HEK293 (cell line): ENCODE measurements at regions not wholly inside any gene's neighbourhood (a gene's known extent, or its start where the extent isn't known, plus 50 kb on each side); places are given as distances from the start of the nearest gene placed in this dataset.

ENCODE experiments used
- CTCF ChIA-PET: fragments of 350-600 bp; formaldehyde crosslinking; extraction: SDS; loops from one replicate; lab custom pipeline; 2021; ENCODE audit warnings: antibody characterized with exemption; lab: Yijun Ruan, JAX
- POLR2A ChIA-PET: fragments of 300-600 bp; formaldehyde crosslinking; extraction: SDS; loops from one replicate; lab custom pipeline; 2020; ENCODE audit warnings: antibody characterized with exemption, inconsistent platforms; lab: Yijun Ruan, JAX
- H3K27ac ChIP-seq: fragments of 200-500 bp; sonication (Bioruptor generic); 2 replicates; pipeline ENCODE4 v1.5.1; 2014; ENCODE audit warnings: low read depth, low read length, control low read depth, inconsistent platforms; ENCODE audit errors: extremely low read depth
- H3K36me3 ChIP-seq, 2 experiments: fragments of 200-500 bp in 1 of 2; sonication (Bioruptor generic) in 1 of 2; 1 replicate in 1 of 2; 2 replicates in 1 of 2; pipeline ENCODE4 v1.5.1; 2014 to 2017; ENCODE audit warnings: inconsistent platforms in 2 of 2, low read length in 2 of 2; ENCODE audit not compliant: control insufficient read depth in 2 of 2, insufficient read depth in 1 of 2
- H3K4me1 ChIP-seq: fragments of 200-500 bp; sonication (Bioruptor generic); 2 replicates; pipeline ENCODE4 v1.5.1; 2014; ENCODE audit warnings: mild to moderate bottlenecking, low read length, inconsistent platforms; ENCODE audit not compliant: control insufficient read depth, insufficient read depth
- H3K4me3 ChIP-seq: 2 replicates; pipeline ENCODE4 v1.5.1; 2011; ENCODE audit warnings: low read depth, mild to moderate bottlenecking, control low read depth, low read length, moderate library complexity
- H3K9me3 ChIP-seq: fragments of 200-500 bp; sonication (Bioruptor generic); 2 replicates; pipeline ENCODE4 v1.5.1; 2014; ENCODE audit warnings: low read depth, low read length, inconsistent platforms; ENCODE audit not compliant: control insufficient read depth, insufficient read depth
- AEBP2 ChIP-seq: fragments of 450-650 bp; formaldehyde crosslinking; IDR thresholded peaks from 2 replicates; pipeline ENCODE4 v1.5.1; 2016; ENCODE audit warnings: missing biosample characterization, missing genetic modification characterization, borderline replicate concordance
- FEZF1 ChIP-seq: fragments of 450-650 bp; formaldehyde crosslinking; IDR thresholded peaks from 2 replicates; pipeline ENCODE4 v1.5.1; 2016; ENCODE audit warnings: missing biosample characterization, missing genetic modification characterization
- GFI1B ChIP-seq: fragments of 450-650 bp; formaldehyde crosslinking; IDR thresholded peaks from 2 replicates; pipeline ENCODE4 v1.5.1; 2016; ENCODE audit warnings: missing biosample characterization, missing genetic modification characterization
- GLI4 ChIP-seq: fragments of 450-650 bp; formaldehyde crosslinking; IDR thresholded peaks from 2 replicates; pipeline ENCODE4 v1.5.1; 2016; ENCODE audit warnings: missing biosample characterization, missing genetic modification characterization
- HOXC10 ChIP-seq: sonication (generic); formaldehyde crosslinking; IDR thresholded peaks from 2 replicates; pipeline ENCODE4 v1.8.1; 2023; ENCODE audit warnings: mild to moderate bottlenecking, missing genetic modification reagents
- IKZF3 ChIP-seq: fragments of 450-650 bp; IDR thresholded peaks from 2 replicates; pipeline ENCODE4 v1.5.0; 2018; ENCODE audit warnings: missing biosample characterization, mild to moderate bottlenecking, missing genetic modification characterization, moderate library complexity
- KLF17 ChIP-seq: fragments of 450-650 bp; formaldehyde crosslinking; IDR thresholded peaks from 2 replicates; pipeline ENCODE4 v1.5.1; 2016; ENCODE audit warnings: missing biosample characterization, missing genetic modification characterization
- KLF7 ChIP-seq: fragments of 450-650 bp; formaldehyde crosslinking; IDR thresholded peaks from 2 replicates; pipeline ENCODE4 v1.5.1; 2016; ENCODE audit warnings: missing biosample characterization, missing genetic modification characterization, borderline replicate concordance
- SP2 ChIP-seq: fragments of 450-650 bp; formaldehyde crosslinking; IDR thresholded peaks from 2 replicates; pipeline ENCODE4 v1.5.1; 2016; ENCODE audit warnings: missing biosample characterization, missing genetic modification characterization
- SP3 ChIP-seq: fragments of 450-650 bp; formaldehyde crosslinking; IDR thresholded peaks from 2 replicates; pipeline ENCODE4 v1.5.1; 2016; ENCODE audit warnings: missing biosample characterization, missing genetic modification characterization
- YY2 ChIP-seq: fragments of 450-650 bp; formaldehyde crosslinking; IDR thresholded peaks from 2 replicates; pipeline ENCODE4 v1.5.1; 2016; ENCODE audit warnings: missing biosample characterization, missing genetic modification characterization
- ZBTB8A ChIP-seq: fragments of 450-650 bp; formaldehyde crosslinking; IDR thresholded peaks from 2 replicates; pipeline ENCODE4 v1.5.1; 2016; ENCODE audit warnings: missing biosample characterization, missing genetic modification characterization
- ZIC2 ChIP-seq: fragments of 450-650 bp; formaldehyde crosslinking; IDR thresholded peaks from 2 replicates; pipeline ENCODE4 v1.5.1; 2016; ENCODE audit warnings: missing biosample characterization, missing genetic modification characterization
- ZNF10 ChIP-seq: fragments of 450-650 bp; formaldehyde crosslinking; IDR thresholded peaks from 2 replicates; pipeline ENCODE4 v1.5.1; 2017; ENCODE audit warnings: missing biosample characterization, missing genetic modification characterization
- ZNF114 ChIP-seq: fragments of 450-650 bp; formaldehyde crosslinking; IDR thresholded peaks from 2 replicates; pipeline ENCODE4 v1.5.0; 2017; ENCODE audit warnings: missing biosample characterization, missing genetic modification characterization
- ZNF138 ChIP-seq: fragments of 450-650 bp; formaldehyde crosslinking; IDR thresholded peaks from 2 replicates; pipeline ENCODE4 v1.5.1; 2016; ENCODE audit warnings: missing biosample characterization, missing genetic modification characterization, borderline replicate concordance
- ZNF140 ChIP-seq: fragments of 450-650 bp; formaldehyde crosslinking; IDR thresholded peaks from 2 replicates; pipeline ENCODE4 v1.5.1; 2016; ENCODE audit warnings: missing biosample characterization, missing genetic modification characterization
- ZNF146 ChIP-seq: fragments of 450-650 bp; formaldehyde crosslinking; IDR thresholded peaks from 2 replicates; pipeline ENCODE4 v1.5.1; 2016; ENCODE audit warnings: missing biosample characterization, missing genetic modification characterization
- ZNF184 ChIP-seq: fragments of 450-650 bp; IDR thresholded peaks from 2 replicates; pipeline ENCODE4 v1.5.1; 2018; ENCODE audit warnings: missing biosample characterization, mild to moderate bottlenecking, missing genetic modification characterization
- ZNF211 ChIP-seq: fragments of 450-650 bp; formaldehyde crosslinking; IDR thresholded peaks from 2 replicates; pipeline ENCODE4 v1.5.1; 2016; ENCODE audit warnings: low read depth, missing biosample characterization, missing genetic modification characterization
- ZNF248 ChIP-seq: fragments of 450-650 bp; formaldehyde crosslinking; IDR thresholded peaks from 2 replicates; pipeline ENCODE4 v1.5.1; 2017; ENCODE audit warnings: missing biosample characterization, missing genetic modification characterization
- ZNF292 ChIP-seq: fragments of 450-650 bp; formaldehyde crosslinking; IDR thresholded peaks from 2 replicates; pipeline ENCODE4 v1.5.1; 2016; ENCODE audit warnings: low read depth, missing biosample characterization, missing genetic modification characterization, borderline replicate concordance
- ZNF311 ChIP-seq: fragments of 450-650 bp; formaldehyde crosslinking; IDR thresholded peaks from 2 replicates; pipeline ENCODE4 v1.5.1; 2017; ENCODE audit warnings: missing biosample characterization, missing genetic modification characterization, borderline replicate concordance
- ZNF473 ChIP-seq: fragments of 450-650 bp; formaldehyde crosslinking; IDR thresholded peaks from 2 replicates; pipeline ENCODE4 v1.5.1; 2017; ENCODE audit warnings: missing biosample characterization, missing genetic modification characterization
- ZNF529 ChIP-seq: fragments of 450-650 bp; formaldehyde crosslinking; IDR thresholded peaks from 2 replicates; pipeline ENCODE4 v1.5.1; 2017; ENCODE audit warnings: missing genetic modification characterization, missing biosample characterization; ENCODE audit not compliant: insufficient replicate concordance
- ZNF549 ChIP-seq: fragments of 450-650 bp; IDR thresholded peaks from 2 replicates; pipeline ENCODE4 v1.5.1; 2018; ENCODE audit warnings: missing biosample characterization, missing genetic modification characterization, mild to moderate bottlenecking, inconsistent platforms, moderate library complexity
- ZNF610 ChIP-seq: fragments of 450-650 bp; formaldehyde crosslinking; IDR thresholded peaks from 2 replicates; pipeline ENCODE4 v1.5.1; 2016; ENCODE audit warnings: missing biosample characterization, missing genetic modification characterization, borderline replicate concordance
- ZNF624 ChIP-seq: fragments of 450-650 bp; formaldehyde crosslinking; IDR thresholded peaks from 2 replicates; pipeline ENCODE4 v1.5.1; 2017; ENCODE audit warnings: missing biosample characterization, missing genetic modification characterization
- ZNF639 ChIP-seq: fragments of 450-650 bp; formaldehyde crosslinking; IDR thresholded peaks from 2 replicates; pipeline ENCODE4 v1.5.1; 2016; ENCODE audit warnings: missing biosample characterization, missing genetic modification characterization
- ZNF747 ChIP-seq: fragments of 450-650 bp; formaldehyde crosslinking; IDR thresholded peaks from 2 replicates; pipeline ENCODE4 v1.5.1; 2016; ENCODE audit warnings: missing biosample characterization, missing genetic modification characterization
- ZNF785 ChIP-seq: fragments of 450-650 bp; formaldehyde crosslinking; IDR thresholded peaks from 2 replicates; pipeline ENCODE4 v1.5.1; 2016; ENCODE audit warnings: missing biosample characterization, missing genetic modification characterization
- ZNF791 ChIP-seq: fragments of 450-650 bp; formaldehyde crosslinking; IDR thresholded peaks from 2 replicates; pipeline ENCODE4 v1.5.1; 2016; ENCODE audit warnings: missing biosample characterization, missing genetic modification characterization

GRCh38 chr18:22668496-22668895, 250.8 kb upstream of the CTAGE1 start:
- Histone ChIP-seq H3K9me3 (no peaks in the 10 kb centered on the region), H3K27ac (no peak overlapping the region)
- ChIA-PET CTCF (interaction anchor here (0.6 to 1.2 kb wide), 3 partner anchors 14 to 743 kb away, joined by 3 to 4 read pairs (median 4); no protein-coding TSS in a partner anchor), POLR2A (no interaction called here)
- TF ChIP-seq ZNF292 (no peak), YY2 (tag by site-specific recombination) (no peak), ZNF248 (no peak), ZNF211 (tag by site-specific recombination) (no peak), ZNF529 (no peak), FEZF1 (tag by site-specific recombination) (no peak), AEBP2 (tag by site-specific recombination) (no peak), ZNF791 (tag by site-specific recombination) (no peak), ZNF610 (tag by site-specific recombination) (no peak), ZNF473 (tag by site-specific recombination) (no peak), ZNF311 (tag by site-specific recombination) (no peak), ZBTB8A (tag by site-specific recombination) (no peak), ZNF140 (tag by site-specific recombination) (no peak), IKZF3 (tag by site-specific recombination) (no peak), ZNF146 (tag by site-specific recombination) (no peak), ZIC2 (tag by site-specific recombination) (no peak)
- TF ChIP-seq, all 188 proteins: peak for 0
- Histone ChIP-seq H3K4me1 (no peaks in the 10 kb centered on the region), H3K36me3 (no peaks in the 10 kb centered on the region), H3K4me3 (no peak overlapping the region)

GRCh38 chr18:22670914-22671313, 253.2 kb upstream of the CTAGE1 start:
- Histone ChIP-seq H3K27ac (no peak overlapping the region), H3K9me3 (no peaks in the 10 kb centered on the region), H3K4me1 (no peaks in the 10 kb centered on the region), H3K36me3 (no peaks in the 10 kb centered on the region), H3K4me3 (no peak overlapping the region)
- CTCF ChIA-PET = interaction anchor here (1.0 kb wide), 1 partner anchor 673 kb away, joined by 4 read pairs; no protein-coding TSS in a partner anchor
- POLR2A ChIA-PET = no interaction called here
- TF ChIP-seq ZNF624 (tag by site-specific recombination) = no peak
- TF ChIP-seq ZNF184 (tag by site-specific recombination) = no peak
- no peak for TF ChIP-seq ZNF549
- TF ChIP-seq ZNF138 (tag by site-specific recombination) = no peak
- TF ChIP-seq ZNF114 = no peak
- no peak for TF ChIP-seq KLF17
- TF ChIP-seq ZNF10 (tag by site-specific recombination) = no peak
- no peak for TF ChIP-seq GLI4
- TF ChIP-seq SP3 = no peak
- TF ChIP-seq ZNF639 (tag by site-specific recombination) = no peak
- no peak for TF ChIP-seq KLF7 (tag by site-specific recombination)
- no peak for TF ChIP-seq ZNF785 (tag by site-specific recombination)
- no peak for TF ChIP-seq ZNF248
- TF ChIP-seq HOXC10 (CRISPR knock-in tag) = no peak
- no peak for TF ChIP-seq SP2 (tag by site-specific recombination)
- no peak for TF ChIP-seq ZNF747
- TF ChIP-seq GFI1B = no peak
